Smooth muscle cell (in vitro differentiated cells): ENCODE measurements at regions not wholly inside any gene's neighbourhood (a gene's known extent, or its start where the extent isn't known, plus 50 kb on each side); places are given as distances from the start of the nearest gene placed in this dataset.

ENCODE experiments used
- DNase-seq: peaks from one replicate; lab custom pipeline; 2025; ENCODE audit not compliant: unreplicated experiment; lab: John Stamatoyannopoulos, UW
- H2AFZ ChIP-seq: fragments of 200-600 bp; sonication (generic); 2 replicates; pipeline ENCODE4 v1.6.0; 2016; ENCODE audit warnings: antibody characterized with exemption, low read depth, mild to moderate bottlenecking
- H3F3A ChIP-seq: fragments of 200-600 bp; sonication (generic); 2 replicates; pipeline ENCODE4 v1.6.0; 2017; ENCODE audit warnings: antibody characterized with exemption, low read depth
- H3K27ac ChIP-seq: fragments of 200-600 bp; sonication (generic); 2 replicates; pipeline ENCODE4 v1.5.1; 2016; ENCODE audit warnings: low read depth, mild to moderate bottlenecking
- H3K27me3 ChIP-seq: fragments of 200-600 bp; sonication (generic); 2 replicates; pipeline ENCODE4 v1.6.1; 2016; ENCODE audit warnings: low read depth, mild to moderate bottlenecking
- H3K36me3 ChIP-seq: fragments of 200-600 bp; sonication (generic); 2 replicates; pipeline ENCODE4 v1.5.1; 2016; ENCODE audit warnings: low read depth
- H3K4me1 ChIP-seq: fragments of 200-600 bp; sonication (generic); 2 replicates; pipeline ENCODE4 v1.5.1; 2016; ENCODE audit warnings: low read depth
- H3K4me2 ChIP-seq: fragments of 200-600 bp; sonication (generic); 2 replicates; pipeline ENCODE4 v1.6.0; 2016; ENCODE audit warnings: mild to moderate bottlenecking
- H3K4me3 ChIP-seq: fragments of 200-600 bp; sonication (generic); 2 replicates; pipeline ENCODE4 v1.5.1; 2016; ENCODE audit warnings: mild to moderate bottlenecking
- H3K79me2 ChIP-seq: fragments of 200-600 bp; sonication (generic); 2 replicates; pipeline ENCODE4 v1.6.0; 2016; ENCODE audit warnings: low read depth, mild to moderate bottlenecking
- H3K9ac ChIP-seq: fragments of 200-600 bp; sonication (generic); 2 replicates; pipeline ENCODE4 v1.6.0; 2016; ENCODE audit warnings: low read depth
- H3K9me3 ChIP-seq: fragments of 200-600 bp; sonication (generic); replicated peaks from 2 replicates; pipeline ENCODE4 v1.5.1; 2016; ENCODE audit warnings: low read depth
- H4K20me1 ChIP-seq: fragments of 200-600 bp; sonication (generic); 2 replicates; pipeline ENCODE4 v1.6.0; 2016; ENCODE audit warnings: low read depth
- WGBS: methylation state at CpG from one replicate; pipeline ENCODE4 v1.1.7; 2016; ENCODE audit warnings: low lambda C conversion rate; 5-methylcytosine and 5-hydroxymethylcytosine counted together
- TF ChIP-seq, protein P1 (sequence below): fragments of 200-600 bp; sonication (generic); IDR thresholded peaks from 2 replicates; pipeline ENCODE4 v1.5.1; 2017; ENCODE audit warnings: borderline replicate concordance, mild to moderate bottlenecking, antibody characterized with exemption; ENCODE audit not compliant: insufficient read depth, poor library complexity, severe bottlenecking

GRCh38 chr6:117829594-117830319 is 77.3 kb upstream of the SLC35F1 start:
- WGBS = under 1% methylated on average over 8 of the region's 8 CpGs
- Histone ChIP-seq H3F3A (no peaks in the 10 kb centered on the region), H3K27ac (no peak overlapping the region), H4K20me1 (no peaks in the 10 kb centered on the region), H3K4me1 (no peaks in the 10 kb centered on the region), H2AFZ (peak overlapping the region; percentile 78), H3K4me2 (peak overlapping the region; percentile 81), H3K27me3 (no peaks in the 10 kb centered on the region), H3K4me3 (peak overlapping the region; percentile 61), H3K9me3 (no peaks in the 10 kb centered on the region), H3K9ac (peak overlapping the region; percentile 24), H3K36me3 (no peaks in the 10 kb centered on the region), H3K79me2 (no peaks in the 10 kb centered on the region)
- TF ChIP-seq, protein P1, sequence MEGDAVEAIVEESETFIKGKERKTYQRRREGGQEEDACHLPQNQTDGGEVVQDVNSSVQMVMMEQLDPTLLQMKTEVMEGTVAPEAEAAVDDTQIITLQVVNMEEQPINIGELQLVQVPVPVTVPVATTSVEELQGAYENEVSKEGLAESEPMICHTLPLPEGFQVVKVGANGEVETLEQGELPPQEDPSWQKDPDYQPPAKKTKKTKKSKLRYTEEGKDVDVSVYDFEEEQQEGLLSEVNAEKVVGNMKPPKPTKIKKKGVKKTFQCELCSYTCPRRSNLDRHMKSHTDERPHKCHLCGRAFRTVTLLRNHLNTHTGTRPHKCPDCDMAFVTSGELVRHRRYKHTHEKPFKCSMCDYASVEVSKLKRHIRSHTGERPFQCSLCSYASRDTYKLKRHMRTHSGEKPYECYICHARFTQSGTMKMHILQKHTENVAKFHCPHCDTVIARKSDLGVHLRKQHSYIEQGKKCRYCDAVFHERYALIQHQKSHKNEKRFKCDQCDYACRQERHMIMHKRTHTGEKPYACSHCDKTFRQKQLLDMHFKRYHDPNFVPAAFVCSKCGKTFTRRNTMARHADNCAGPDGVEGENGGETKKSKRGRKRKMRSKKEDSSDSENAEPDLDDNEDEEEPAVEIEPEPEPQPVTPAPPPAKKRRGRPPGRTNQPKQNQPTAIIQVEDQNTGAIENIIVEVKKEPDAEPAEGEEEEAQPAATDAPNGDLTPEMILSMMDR = peak; percentile 50
- no peak for DNase-seq

GRCh38 chr6:117837261-117837660 is 69.8 kb upstream of the SLC35F1 start:
- Histone ChIP-seq H3K9me3 (no peaks in the 10 kb centered on the region), H3K27me3 (no peaks in the 10 kb centered on the region), H4K20me1 (no peaks in the 10 kb centered on the region), H2AFZ (no peak overlapping the region), H3K9ac (no peak overlapping the region), H3K36me3 (no peaks in the 10 kb centered on the region), H3K4me2 (no peak overlapping the region), H3K27ac (no peak overlapping the region), H3K79me2 (no peaks in the 10 kb centered on the region), H3K4me3 (no peak overlapping the region), H3K4me1 (no peaks in the 10 kb centered on the region), H3F3A (no peaks in the 10 kb centered on the region)
- TF ChIP-seq, protein P1 = no peak
- no peak for DNase-seq
- WGBS = 77% methylated on average over 3 of the region's 3 CpGs

- no peak overlapping the region for H2AFZ ChIP-seq
- H3K4me1 ChIP-seq = no peaks in the 10 kb centered on the region
- no peaks in the 10 kb centered on the region for H3F3A ChIP-seq
- no peak overlapping the region for H3K27ac ChIP-seq
- no peak overlapping the region for H3K9ac ChIP-seq
- H3K9me3 ChIP-seq = no peaks in the 10 kb centered on the region
- TF ChIP-seq, protein P1 = peak; percentile 69
- H3K4me2 ChIP-seq = no peak overlapping the region
- 29% methylated on average over 2 of the region's 2 CpGs for WGBS
- no peaks in the 10 kb centered on the region for H3K27me3 ChIP-seq
- H3K4me3 ChIP-seq = no peak overlapping the region
- no peaks in the 10 kb centered on the region for H4K20me1 ChIP-seq
- no peaks in the 10 kb centered on the region for H3K36me3 ChIP-seq
- DNase-seq = no peak
- H3K79me2 ChIP-seq = no peaks in the 10 kb centered on the region
Measured at GRCh38 chr6:117840541-117840983, 66.5 kb upstream of the SLC35F1 start.

- Histone ChIP-seq H3K4me1 (no peaks in the 10 kb centered on the region), H4K20me1 (no peaks in the 10 kb centered on the region), H3K27me3 (no peaks in the 10 kb centered on the region), H3K9ac (no peak overlapping the region), H3K36me3 (no peaks in the 10 kb centered on the region), H3K79me2 (no peaks in the 10 kb centered on the region), H3K4me3 (no peak overlapping the region), H3K9me3 (peaks cover 3% of the 10 kb centered on the region), H3K27ac (no peak overlapping the region), H2AFZ (no peak overlapping the region), H3F3A (no peaks in the 10 kb centered on the region), H3K4me2 (no peak overlapping the region)
- DNase-seq = no peak
- TF ChIP-seq, protein P1 = no peak
Measured at GRCh38 chr6:117847912-117848311, 59.2 kb upstream of the SLC35F1 start.
